Immature natural killer cell (primary cell): ENCODE measurements at regions not wholly inside any gene's neighbourhood (a gene's known extent, or its start where the extent isn't known, plus 50 kb on each side); places are given as distances from the start of the nearest gene placed in this dataset.

ENCODE experiments used
- DNase-seq, 3 donors: peaks; one replicate each; pipeline ENCODE4 v3.0.0; 2022; ENCODE audit warnings: mixed read lengths in 1 of 3
- H3K27ac Mint-ChIP-seq, 6 donors: one replicate each; pipeline ENCODE4 v1.8.0; 2020; ENCODE audit warnings: mixed read lengths in 6 of 6, mild to moderate bottlenecking in 5 of 6, inconsistent platforms in 4 of 6, moderate library complexity in 3 of 6
- H3K27me3 Mint-ChIP-seq, 3 donors: one replicate each; pipeline ENCODE4 v1.8.0; 2020 to 2021; ENCODE audit warnings: low read depth in 3 of 3, mild to moderate bottlenecking in 3 of 3, mixed read lengths in 3 of 3, moderate library complexity in 3 of 3, inconsistent platforms in 1 of 3
- H3K36me3 Mint-ChIP-seq, 3 donors: one replicate each; pipeline ENCODE4 v1.8.0; 2020; ENCODE audit warnings: mixed read lengths in 3 of 3, inconsistent platforms in 2 of 3, mild to moderate bottlenecking in 2 of 3
- H3K4me1 Mint-ChIP-seq, 2 donors: one replicate each; pipeline ENCODE4 v1.8.0; 2020; ENCODE audit warnings: inconsistent platforms in 2 of 2, mild to moderate bottlenecking in 2 of 2, mixed read lengths in 2 of 2, moderate library complexity in 1 of 2
- H3K4me3 Mint-ChIP-seq, 5 donors: one replicate each; pipeline ENCODE4 v1.8.0; 2020; ENCODE audit warnings: mild to moderate bottlenecking in 5 of 5, mixed read lengths in 5 of 5, inconsistent platforms in 3 of 5, moderate library complexity in 3 of 5
- H3K9me3 Mint-ChIP-seq, 6 donors: one replicate each; pipeline ENCODE4 v1.8.0; 2020; ENCODE audit warnings: mild to moderate bottlenecking in 6 of 6, mixed read lengths in 6 of 6, inconsistent platforms in 4 of 6, moderate library complexity in 3 of 6

DNA sequence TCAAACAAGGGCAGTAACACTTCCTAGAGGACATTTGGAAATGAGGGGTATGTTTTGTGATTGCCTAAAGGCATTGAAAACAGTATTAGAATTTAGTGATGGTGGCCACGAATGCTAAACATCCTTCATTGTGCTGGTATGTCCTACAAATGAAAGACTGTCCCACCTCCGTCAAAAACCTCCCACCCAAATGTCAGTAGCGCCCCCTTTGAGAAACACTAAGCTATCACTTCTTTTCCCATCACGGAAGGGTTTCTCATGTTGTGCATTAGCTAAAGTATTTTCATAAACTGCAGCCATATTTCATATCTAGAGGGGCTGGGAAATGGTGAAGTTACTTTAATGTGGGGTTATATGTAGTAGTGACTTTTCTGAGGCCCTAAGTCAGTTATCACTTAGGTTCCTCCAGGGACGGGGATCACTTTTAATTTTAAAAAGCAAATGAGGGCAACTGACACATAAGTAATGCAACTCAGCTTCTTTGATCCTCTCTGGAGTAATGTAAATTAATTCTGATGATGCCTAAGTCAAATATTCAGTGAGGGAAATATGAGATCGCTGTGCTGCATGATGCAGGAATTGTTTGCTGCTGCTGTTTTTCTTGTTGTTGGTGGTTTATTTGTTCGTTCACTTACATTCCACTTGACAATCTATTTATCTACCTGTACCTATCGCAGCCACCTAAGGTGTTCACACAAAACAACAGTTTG is 1403.4 kb upstream of the TENM4 start:
- H3K27ac Mint-ChIP-seq, result no peak overlapping the region
- H3K4me3 Mint-ChIP-seq, result no peak overlapping the region
- H3K4me1 Mint-ChIP-seq, result no peaks in the 10 kb centered on the region
- peaks cover 10 to 42% (median 22%) of the 10 kb centered on the region in 6 donors for H3K9me3 Mint-ChIP-seq
- no peaks in the 10 kb centered on the region for H3K36me3 Mint-ChIP-seq
- no peaks in the 10 kb centered on the region for H3K27me3 Mint-ChIP-seq
- no peak for DNase-seq

DNA sequence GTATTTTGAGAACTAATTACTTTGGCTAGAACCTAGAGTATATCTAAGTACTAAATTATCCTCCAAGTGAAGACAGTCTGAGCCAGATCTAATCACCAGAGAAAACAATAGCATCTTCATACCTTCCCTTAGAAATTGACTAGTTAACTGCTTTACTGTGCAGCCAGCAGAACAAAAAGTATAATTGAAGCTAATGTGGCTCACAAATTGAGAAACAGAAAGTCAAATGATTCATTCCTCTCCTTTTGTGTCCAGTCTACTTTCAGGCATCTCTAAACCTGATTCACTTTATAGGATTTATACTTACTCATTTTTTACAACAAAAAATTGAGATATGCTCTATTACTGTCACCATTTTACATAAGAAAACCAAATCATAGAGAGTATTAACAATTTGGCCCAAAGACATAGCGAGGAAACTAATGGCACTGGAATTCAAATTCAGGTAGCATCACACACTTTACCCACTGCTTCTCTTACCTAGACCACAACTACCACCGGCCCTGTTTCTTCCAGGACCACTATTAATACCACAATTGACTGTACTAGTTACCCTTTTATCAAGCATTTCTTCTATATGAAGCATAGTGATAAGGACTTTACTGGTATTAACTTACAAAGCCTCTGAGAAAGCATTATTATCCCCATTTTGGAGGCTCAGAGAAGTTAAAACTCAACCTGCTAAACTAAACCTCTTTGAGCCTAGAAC is 1402.6 kb upstream of the TENM4 start:
- DNase-seq, result no peak
- peaks cover 10 to 36% (median 21%) of the 10 kb centered on the region in 6 donors for H3K9me3 Mint-ChIP-seq
- H3K27ac Mint-ChIP-seq, result no peak overlapping the region
- H3K4me3 Mint-ChIP-seq, result no peak overlapping the region
- no peaks in the 10 kb centered on the region for H3K4me1 Mint-ChIP-seq
- peaks cover 0 to under 1% (median 0%) of the 10 kb centered on the region in 3 donors for H3K27me3 Mint-ChIP-seq
- peaks cover 0 to 1% (median 1%) of the 10 kb centered on the region in 3 donors for H3K36me3 Mint-ChIP-seq

DNA sequence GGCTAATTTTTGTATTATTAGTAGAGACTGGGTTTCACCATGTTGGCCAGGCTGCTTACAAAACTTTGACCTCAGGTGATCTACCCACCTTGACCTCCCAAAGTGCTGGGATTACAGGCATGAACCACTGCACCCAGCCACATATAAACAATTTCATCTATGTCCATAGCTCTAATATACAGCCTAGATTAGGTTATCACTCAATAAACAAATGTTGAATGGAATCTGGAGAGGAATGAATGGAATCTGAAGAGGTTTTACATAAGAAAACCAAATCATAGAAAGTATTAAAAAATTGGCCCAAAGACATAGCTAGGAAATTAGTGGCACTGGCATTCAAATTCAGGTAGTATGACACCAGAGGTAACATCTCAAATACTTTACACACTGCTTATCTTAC is 1401.4 kb upstream of the TENM4 start:
- H3K27ac Mint-ChIP-seq, result no peak overlapping the region

DNA sequence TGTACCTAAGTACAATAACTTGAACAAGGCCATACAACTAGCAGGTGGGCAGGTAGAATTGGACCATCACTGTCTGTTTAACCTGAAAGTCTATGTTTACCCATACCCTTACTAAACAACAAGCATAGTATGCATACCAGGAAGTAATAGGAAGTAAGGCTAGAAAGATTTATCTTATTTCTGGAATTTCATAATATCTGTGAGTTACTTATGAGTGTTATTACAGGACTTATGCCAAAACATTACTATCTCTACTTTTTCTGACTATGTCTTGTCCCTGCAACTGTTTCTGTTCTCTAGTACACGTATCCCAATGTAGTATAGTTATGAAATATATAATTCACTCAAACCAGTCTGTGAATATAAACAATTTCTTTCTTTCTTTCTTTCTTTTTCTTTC is 1400.8 kb upstream of the TENM4 start:
- Mint-ChIP-seq H3K27me3 (peaks cover 0 to 2% (median 0%) of the 10 kb centered on the region in 3 donors), H3K4me3 (no peak overlapping the region), H3K27ac (no peak overlapping the region), H3K36me3 (peaks cover 0 to 4% (median 4%) of the 10 kb centered on the region in 3 donors), H3K4me1 (no peaks in the 10 kb centered on the region), H3K9me3 (peaks cover 13 to 29% (median 19%) of the 10 kb centered on the region in 6 donors)
- no peak for DNase-seq

More for the DNA sequence above, 1401.4 kb upstream of the TENM4 start:
- peaks cover 0 to 4% (median 4%) of the 10 kb centered on the region in 3 donors for H3K36me3 Mint-ChIP-seq
- peaks cover 0 to 2% (median 0%) of the 10 kb centered on the region in 3 donors for H3K27me3 Mint-ChIP-seq
- no peak for DNase-seq
- H3K4me3 Mint-ChIP-seq, result no peak overlapping the region
- no peaks in the 10 kb centered on the region for H3K4me1 Mint-ChIP-seq
- H3K9me3 Mint-ChIP-seq, result peaks cover 13 to 34% (median 20%) of the 10 kb centered on the region in 6 donors

DNA sequence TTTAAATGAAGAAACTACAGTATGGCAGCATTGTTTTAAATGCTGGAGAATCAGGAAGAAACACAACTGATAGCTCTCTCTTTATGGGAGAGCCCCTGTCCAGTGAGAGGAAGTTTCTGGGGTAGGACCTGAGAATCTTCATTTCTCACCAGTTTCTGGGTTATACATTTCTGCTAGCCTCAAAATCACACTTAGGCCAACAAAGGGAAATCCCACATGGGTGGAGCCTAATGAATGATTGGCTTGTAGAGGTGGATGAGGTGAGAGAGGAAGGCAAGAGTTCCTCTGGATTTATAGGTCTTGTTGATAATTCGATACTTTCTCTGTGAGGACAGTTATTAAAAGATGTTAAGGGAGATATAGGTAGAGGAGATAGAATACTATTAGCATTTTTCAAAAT is 1397.3 kb upstream of the TENM4 start:
- peaks cover 9 to 36% (median 24%) of the 10 kb centered on the region in 6 donors for H3K9me3 Mint-ChIP-seq
- H3K36me3 Mint-ChIP-seq, result peaks cover 0 to 4% (median 4%) of the 10 kb centered on the region in 3 donors
- no peak overlapping the region for H3K27ac Mint-ChIP-seq
- H3K27me3 Mint-ChIP-seq, result peaks cover 0 to 2% (median 2%) of the 10 kb centered on the region in 3 donors
- no peak for DNase-seq
- H3K4me3 Mint-ChIP-seq, result no peak overlapping the region
- no peaks in the 10 kb centered on the region for H3K4me1 Mint-ChIP-seq

DNA sequence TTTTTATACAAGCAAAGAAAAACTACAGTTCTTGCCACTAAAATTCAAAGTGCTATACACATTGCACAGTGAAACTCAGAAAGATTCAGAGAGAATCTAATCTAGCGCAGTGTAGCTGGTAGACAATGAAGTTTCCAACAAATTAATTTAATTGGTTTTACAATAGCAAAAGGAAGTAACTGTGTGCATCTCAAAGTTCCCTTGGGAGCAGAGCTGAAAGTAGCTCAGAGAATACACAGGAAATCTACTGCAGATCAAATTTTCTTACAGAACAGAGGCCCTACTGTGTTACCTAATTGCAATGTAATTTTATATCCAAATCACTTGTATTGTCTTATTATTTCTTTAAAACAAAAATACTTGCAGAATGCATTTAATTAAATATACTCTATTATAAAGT is 1396.2 kb upstream of the TENM4 start:
- Mint-ChIP-seq H3K4me3 (no peak overlapping the region), H3K27me3 (peaks cover 0 to 2% (median 2%) of the 10 kb centered on the region in 3 donors), H3K27ac (no peak overlapping the region), H3K9me3 (peaks cover 9 to 30% (median 20%) of the 10 kb centered on the region in 6 donors), H3K36me3 (peaks cover 0 to 4% (median 4%) of the 10 kb centered on the region in 3 donors), H3K4me1 (no peaks in the 10 kb centered on the region)
- DNase-seq, result no peak

DNA sequence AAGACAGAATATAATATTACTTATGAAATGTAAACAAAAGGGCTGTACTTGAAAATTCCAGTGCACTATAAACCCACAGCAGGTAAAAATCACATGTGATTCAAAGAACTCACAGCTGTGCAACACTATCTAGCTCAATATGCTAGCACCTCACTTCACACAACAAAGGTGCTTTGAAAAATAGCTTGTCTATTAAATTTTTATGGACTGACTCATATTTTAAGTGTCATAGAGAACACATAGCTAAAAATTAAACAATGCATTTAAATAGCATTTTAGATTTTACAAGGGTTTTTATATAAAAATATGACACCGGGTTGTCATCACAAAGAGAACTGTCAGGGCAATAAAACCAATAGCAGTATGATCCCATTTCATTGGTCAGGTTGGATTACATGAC is 1390.5 kb upstream of the TENM4 start:
- no peak overlapping the region for H3K27ac Mint-ChIP-seq

DNA sequence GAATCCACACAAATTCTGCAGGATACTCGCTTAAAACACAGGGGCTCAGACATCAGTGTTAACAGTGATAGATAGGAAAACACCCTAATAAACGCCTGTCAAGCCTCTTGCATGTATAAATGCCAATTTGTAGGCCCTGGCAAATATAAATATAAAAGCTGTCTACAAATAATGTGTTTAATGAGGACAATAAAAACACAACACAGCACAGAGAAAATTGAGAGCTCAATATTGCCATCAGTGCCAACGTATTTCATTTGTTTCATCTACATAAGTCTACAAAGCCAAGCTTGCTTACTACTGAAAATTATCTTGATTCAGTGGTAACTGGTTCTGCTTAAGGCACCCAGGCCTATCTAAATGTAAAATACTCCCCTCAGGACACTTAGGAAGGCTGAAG is 1387.0 kb upstream of the TENM4 start:
- peaks cover 2 to 17% (median 8%) of the 10 kb centered on the region in 6 donors for H3K9me3 Mint-ChIP-seq
- H3K27ac Mint-ChIP-seq, result no peak overlapping the region
- DNase-seq, result no peak
- H3K4me3 Mint-ChIP-seq, result no peak overlapping the region
- no peaks in the 10 kb centered on the region for H3K27me3 Mint-ChIP-seq
- H3K4me1 Mint-ChIP-seq, result no peaks in the 10 kb centered on the region
- H3K36me3 Mint-ChIP-seq, result no peaks in the 10 kb centered on the region

More for the DNA sequence above, 1390.5 kb upstream of the TENM4 start:
- H3K36me3 Mint-ChIP-seq, result no peaks in the 10 kb centered on the region
- DNase-seq, result no peak
- peaks cover 8 to 35% (median 23%) of the 10 kb centered on the region in 6 donors for H3K9me3 Mint-ChIP-seq
- H3K27me3 Mint-ChIP-seq, result peaks cover 0 to 2% (median 0%) of the 10 kb centered on the region in 3 donors
- no peak overlapping the region for H3K4me3 Mint-ChIP-seq
- H3K4me1 Mint-ChIP-seq, result no peaks in the 10 kb centered on the region

DNA sequence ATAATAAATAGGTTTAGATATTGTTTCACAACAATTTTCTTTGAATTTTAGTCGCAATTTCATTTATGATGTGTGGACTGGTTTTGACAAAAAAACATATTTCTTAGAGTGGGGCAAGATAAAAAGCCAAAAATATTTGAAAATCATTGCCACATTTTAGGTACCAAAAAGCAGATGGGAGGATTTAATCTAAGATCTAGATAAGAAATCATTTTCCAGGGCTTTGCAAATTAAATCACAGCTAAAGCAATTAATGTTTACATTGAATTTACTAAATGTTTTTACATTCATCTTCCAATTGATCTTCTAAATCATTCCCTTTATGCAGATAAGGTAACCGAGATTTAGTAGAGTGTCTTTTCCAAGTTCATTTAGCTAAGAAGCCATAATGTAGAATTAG is 1386.0 kb upstream of the TENM4 start:
- Mint-ChIP-seq H3K36me3 (no peaks in the 10 kb centered on the region), H3K9me3 (peaks cover 2 to 23% (median 8%) of the 10 kb centered on the region in 6 donors), H3K27ac (no peak overlapping the region), H3K4me3 (no peak overlapping the region), H3K4me1 (no peaks in the 10 kb centered on the region), H3K27me3 (no peaks in the 10 kb centered on the region)
- no peak for DNase-seq

DNA sequence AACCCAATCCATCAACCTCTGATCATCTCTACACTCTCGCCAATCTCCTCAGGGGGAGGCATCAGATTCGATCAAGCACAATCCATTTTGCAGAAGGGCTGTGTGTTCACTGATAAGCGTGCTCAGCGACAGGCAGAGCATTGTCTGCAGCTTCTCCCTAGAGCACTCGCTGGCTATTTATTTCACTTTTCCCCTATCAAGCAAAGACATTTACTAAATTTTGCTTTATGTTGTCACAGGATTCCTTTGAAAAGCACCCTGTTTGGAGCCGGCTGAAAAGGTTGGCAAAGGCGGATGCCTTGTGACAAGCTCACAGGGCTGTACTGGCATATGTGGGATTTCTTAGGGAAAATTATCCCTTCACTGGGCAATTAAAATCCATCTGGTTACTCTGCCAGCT is 1381.5 kb upstream of the TENM4 start:
- DNase-seq, result no peak
- Mint-ChIP-seq H3K36me3 (no peaks in the 10 kb centered on the region), H3K27ac (no peak overlapping the region), H3K27me3 (peaks cover 0 to 2% (median 0%) of the 10 kb centered on the region in 3 donors), H3K4me1 (no peaks in the 10 kb centered on the region), H3K4me3 (no peak overlapping the region), H3K9me3 (peaks cover 2 to 24% (median 4%) of the 10 kb centered on the region in 6 donors)

DNA sequence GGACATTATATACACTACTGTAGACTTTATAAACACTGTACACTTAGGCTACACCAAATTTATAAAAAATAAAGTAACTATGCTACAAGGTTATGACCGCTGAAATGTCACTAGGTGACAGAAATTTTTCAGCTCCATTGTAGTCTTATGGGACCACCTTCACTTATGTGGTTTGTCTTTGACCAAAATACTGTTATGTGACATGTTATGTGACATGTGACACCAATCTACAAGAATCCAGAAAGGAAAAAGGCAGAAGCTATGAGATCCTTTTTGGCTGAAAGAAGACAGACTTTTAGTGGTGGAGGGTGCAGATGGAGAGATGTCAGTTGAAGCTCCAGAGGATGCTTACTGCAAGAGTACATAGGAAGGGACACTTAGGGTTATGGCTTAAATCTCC is 1378.4 kb upstream of the TENM4 start:
- H3K27me3 Mint-ChIP-seq, result peaks cover 0 to 2% (median 0%) of the 10 kb centered on the region in 3 donors
- DNase-seq, result no peak
- no peak overlapping the region for H3K27ac Mint-ChIP-seq
- H3K9me3 Mint-ChIP-seq, result peaks cover 2 to 28% (median 8%) of the 10 kb centered on the region in 6 donors
- no peaks in the 10 kb centered on the region for H3K36me3 Mint-ChIP-seq
- peaks cover 0 to 10% of the 10 kb centered on the region in 2 donors for H3K4me1 Mint-ChIP-seq
- no peak overlapping the region for H3K4me3 Mint-ChIP-seq

DNA sequence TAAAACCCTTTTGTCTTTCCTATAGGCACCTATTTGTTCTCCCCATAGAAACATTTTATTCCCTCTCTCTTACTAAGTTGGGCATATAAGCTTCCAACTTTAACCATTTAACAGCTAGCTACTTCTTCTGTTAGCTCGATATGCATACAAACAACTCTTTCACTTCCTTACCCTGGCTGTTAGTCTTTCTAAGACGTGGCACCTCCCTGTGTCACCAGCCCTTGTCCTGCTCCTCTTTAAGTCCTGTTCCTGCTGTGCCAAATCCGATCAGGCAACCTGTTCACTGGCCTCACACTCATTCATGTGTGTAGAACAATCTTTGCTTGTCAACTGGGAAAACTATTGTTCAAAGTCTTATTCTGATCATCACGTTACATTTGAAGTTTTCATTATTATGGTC is 1376.1 kb upstream of the TENM4 start:
- Mint-ChIP-seq H3K27me3 (peaks cover 0 to 2% (median 0%) of the 10 kb centered on the region in 3 donors), H3K4me3 (no peak overlapping the region), H3K36me3 (no peaks in the 10 kb centered on the region), H3K4me1 (peaks cover 0 to 10% of the 10 kb centered on the region in 2 donors), H3K9me3 (peaks cover 5 to 33% (median 14%) of the 10 kb centered on the region in 6 donors), H3K27ac (no peak overlapping the region)
- DNase-seq, result no peak

DNA sequence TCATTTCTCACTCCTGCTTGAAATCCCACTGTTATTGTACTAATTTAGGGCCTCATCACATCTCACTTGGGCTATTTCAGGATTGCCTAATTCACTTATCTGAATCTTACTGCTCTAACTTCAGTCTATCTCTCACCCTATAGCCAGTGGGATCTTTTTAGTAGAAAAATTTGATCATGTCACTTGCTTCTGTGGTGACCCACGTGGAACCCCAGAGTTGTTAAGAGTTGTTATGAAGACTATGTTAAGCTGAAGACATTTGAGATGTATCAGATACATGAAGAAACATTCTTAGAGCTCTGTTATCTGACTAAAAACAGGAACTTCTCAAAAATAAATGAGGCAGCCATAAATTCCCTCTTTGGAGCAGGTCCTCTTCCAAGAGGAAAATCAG is 1375.6 kb upstream of the TENM4 start:
- Mint-ChIP-seq H3K4me3 (no peak overlapping the region), H3K27me3 (peaks cover 0 to 2% (median 0%) of the 10 kb centered on the region in 3 donors), H3K36me3 (no peaks in the 10 kb centered on the region), H3K27ac (no peak overlapping the region), H3K4me1 (peaks cover 0 to 10% of the 10 kb centered on the region in 2 donors), H3K9me3 (peaks cover 6 to 35% (median 14%) of the 10 kb centered on the region in 6 donors)
- DNase-seq, result no peak

DNA sequence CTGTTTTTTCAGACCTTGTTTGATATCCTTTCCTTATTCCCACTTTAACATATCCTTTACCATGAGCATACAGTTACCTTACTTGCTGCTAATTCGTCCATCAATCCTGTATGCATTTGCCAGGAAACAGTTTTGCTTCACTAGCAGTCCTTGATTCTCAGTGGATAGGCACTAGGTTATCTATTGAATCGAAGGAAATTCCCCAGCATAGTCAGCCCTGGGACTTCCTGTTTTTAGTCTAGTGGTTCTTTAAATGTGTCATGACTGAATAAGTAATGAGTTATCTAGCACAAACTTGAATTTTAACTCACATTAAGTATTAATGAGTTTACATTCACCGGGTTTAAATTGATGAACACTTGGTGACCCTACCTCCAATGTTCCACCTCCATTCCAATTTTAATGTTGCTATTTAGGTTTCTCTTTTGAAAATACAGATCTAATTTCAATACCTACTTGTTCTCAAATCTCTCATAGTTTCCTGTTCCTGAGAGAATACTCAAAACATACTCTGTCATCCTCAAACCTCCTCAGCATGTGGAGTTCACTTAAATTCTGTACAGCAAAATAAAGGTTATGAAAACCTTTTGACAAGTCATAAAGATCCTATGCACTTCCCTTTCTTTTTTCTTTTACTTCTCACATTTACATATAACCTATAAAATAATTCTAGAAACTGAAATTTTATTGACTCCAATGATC is 1375.1 kb upstream of the TENM4 start:
- no peaks in the 10 kb centered on the region for H3K36me3 Mint-ChIP-seq
- H3K9me3 Mint-ChIP-seq, result peaks cover 6 to 39% (median 14%) of the 10 kb centered on the region in 6 donors
- no peak overlapping the region for H3K27ac Mint-ChIP-seq
- H3K4me3 Mint-ChIP-seq, result no peak overlapping the region
- peaks cover 0 to 10% of the 10 kb centered on the region in 2 donors for H3K4me1 Mint-ChIP-seq
- peaks cover 0 to 2% (median 0%) of the 10 kb centered on the region in 3 donors for H3K27me3 Mint-ChIP-seq
- DNase-seq, result no peak
